GM03348 (cell line): ENCODE measurements at regions not wholly inside any gene's neighbourhood (a gene's known extent, or its start where the extent isn't known, plus 50 kb on each side); places are given as distances from the start of the nearest gene placed in this dataset.
"Not testable (repeated sequence)": the region's sequence is repeated elsewhere in the genome, so short reads cannot be mapped to it uniquely, and the experiment has no call there.

Experiments
- DNase-seq: peaks from one replicate; pipeline ENCODE4 v3.0.0; 2012; ENCODE audit warnings: low spot score

- DNase-seq: no peak
Observed at GRCh38 chr14:49106741-49107667, 479.2 kb downstream of the RPS29 start.

DNA sequence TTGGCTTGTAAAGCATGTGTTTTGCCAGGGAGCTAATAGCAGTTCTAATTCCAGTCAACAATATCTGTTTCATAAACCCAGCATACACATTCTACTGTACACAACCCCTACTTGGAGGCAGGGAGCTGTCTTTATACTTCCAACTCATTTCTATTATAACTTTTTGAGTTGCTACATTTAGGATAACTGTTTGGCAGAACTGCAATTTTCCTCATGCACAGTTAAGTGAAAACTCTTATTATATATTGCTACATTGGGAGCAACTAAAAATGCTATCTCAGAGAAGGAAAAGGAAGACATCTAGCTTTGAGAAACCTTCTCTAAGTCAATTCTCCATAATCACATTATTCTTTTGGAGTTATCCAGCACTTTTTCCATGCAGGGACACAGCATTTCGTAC, 480.2 kb downstream of the RPS29 start:
- no peak for DNase-seq

DNA sequence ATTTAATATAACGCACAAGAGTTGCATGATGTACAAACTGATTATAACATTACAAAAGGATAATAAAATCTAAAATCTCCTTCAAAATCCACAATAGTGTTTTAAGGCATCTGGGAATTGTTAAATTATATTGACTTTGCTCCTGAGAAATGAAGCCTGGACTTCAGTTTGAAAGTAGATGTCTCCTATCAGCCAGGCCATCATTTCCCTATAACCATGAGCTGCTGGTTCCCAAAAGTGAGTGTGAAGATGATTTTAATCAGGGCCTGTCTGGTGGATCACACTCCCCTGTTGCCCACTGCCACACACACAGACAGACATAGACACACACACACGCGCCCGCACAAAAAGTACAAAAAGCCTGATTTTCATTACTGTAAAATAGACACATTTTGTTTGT, 480.7 kb downstream of the RPS29 start:
- no peak for DNase-seq

DNA sequence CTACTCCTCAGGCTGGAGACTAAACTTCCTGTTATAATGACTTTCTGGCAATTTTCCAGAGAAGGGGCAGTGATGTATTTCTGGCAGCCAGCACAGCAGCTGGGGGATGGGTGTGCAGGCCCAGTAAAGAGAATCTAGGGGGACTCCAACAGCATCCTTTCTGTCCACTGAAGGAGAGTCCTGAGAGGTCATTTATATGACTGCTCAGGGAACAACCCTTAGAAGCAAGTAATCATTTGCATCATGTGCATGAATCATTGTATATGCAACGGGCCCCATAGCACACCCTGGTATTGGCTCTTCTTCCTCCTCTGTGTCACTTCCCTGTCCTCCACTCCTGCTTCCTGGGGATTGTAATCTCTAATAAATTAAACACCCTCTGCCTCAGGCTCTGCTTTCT, 493.8 kb downstream of the RPS29 start:
- DNase-seq: no peak

- no peak for DNase-seq
Observed at GRCh38 chr14:49089107-49089506, 497.1 kb downstream of the RPS29 start.

DNA sequence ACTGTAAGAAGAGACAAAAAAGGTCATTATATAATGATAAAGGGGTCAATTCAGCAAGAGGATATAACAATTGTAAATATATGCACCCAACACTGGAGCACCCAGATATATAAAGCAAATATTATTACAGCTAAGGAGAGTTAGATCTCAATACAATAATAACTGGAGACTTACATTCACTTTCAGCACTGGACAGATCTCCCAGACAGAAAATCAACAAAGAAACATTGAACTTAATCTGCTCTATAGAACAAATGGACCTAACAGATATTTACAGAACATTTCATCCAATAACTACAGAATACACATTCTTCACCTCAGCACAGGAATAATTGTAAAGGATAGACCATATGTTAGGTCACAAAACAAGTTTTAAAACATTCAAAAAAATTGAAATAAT, 512.9 kb downstream of the RPS29 start:
- not testable (repeated sequence) for DNase-seq

DNA sequence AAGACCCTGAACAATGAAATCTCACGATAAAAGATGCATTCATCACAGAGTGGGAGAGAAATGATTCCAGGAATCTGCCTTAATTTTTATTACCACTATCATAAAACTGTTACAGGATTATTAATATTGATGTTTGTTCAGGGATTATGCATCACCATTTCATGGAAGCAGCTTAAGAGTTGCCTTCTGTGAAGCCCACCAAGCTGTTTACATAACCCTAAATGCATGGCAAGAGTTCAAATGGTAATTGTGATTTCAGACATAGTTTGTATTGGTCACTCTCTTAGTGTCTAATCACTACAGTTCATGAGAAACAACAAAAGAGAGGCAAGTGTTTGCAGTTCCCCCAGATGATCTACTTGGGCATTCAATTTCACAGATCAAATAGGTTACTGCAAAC, 527.7 kb downstream of the RPS29 start:
- no peak for DNase-seq

- DNase-seq: no peak
Observed at GRCh38 chr14:49057838-49058510, 528.2 kb downstream of the RPS29 start.

DNA sequence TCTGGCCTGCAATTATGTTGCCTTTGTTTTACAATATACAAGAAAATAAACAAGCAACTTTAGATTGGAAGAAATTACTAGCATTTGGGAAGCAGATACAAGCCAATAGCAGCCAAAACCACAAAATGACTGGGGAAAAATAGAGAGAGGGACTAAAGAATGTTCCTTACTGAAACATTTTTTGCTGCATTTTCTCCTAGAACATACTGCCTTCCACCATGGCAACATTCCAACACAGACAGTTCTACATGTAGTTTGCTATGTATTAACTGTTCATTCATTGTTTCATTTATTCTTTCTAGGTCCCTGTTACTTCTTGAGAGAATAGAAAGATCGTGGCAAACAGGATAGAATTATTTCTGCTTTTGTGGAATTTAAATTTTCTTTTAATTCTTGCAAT, 530.2 kb downstream of the RPS29 start:
- DNase-seq: no peak

- DNase-seq: no peak
Observed at GRCh38 chr14:49052521-49052920, 533.7 kb downstream of the RPS29 start.

GRCh38 chr14:49051328-49052060, 534.7 kb downstream of the RPS29 start:
- no peak for DNase-seq

GRCh38 chr14:49050822-49051221, 535.4 kb downstream of the RPS29 start:
- no peak for DNase-seq

DNA sequence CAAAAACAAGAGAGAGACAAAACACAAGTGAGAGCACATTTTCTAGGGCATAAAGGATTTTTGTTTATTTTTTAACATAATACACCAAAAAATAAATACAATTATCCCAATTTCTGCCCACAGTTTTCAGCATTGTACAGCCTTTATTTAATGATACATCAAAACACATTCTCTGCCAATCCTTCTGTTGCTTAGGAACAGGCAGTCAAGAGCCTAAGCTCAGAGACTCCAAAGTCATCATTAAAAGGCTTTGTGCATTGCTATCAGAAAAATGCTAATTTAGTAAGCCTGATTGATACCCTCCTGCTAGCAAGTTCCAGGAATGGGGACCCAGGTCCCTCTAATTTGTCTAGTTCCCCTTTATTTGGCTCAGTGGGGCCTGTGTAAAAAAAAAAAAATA, 536.5 kb downstream of the RPS29 start:
- DNase-seq: no peak

- no peak for DNase-seq
Observed at GRCh38 chr14:49044981-49045380, 541.2 kb downstream of the RPS29 start.

DNA sequence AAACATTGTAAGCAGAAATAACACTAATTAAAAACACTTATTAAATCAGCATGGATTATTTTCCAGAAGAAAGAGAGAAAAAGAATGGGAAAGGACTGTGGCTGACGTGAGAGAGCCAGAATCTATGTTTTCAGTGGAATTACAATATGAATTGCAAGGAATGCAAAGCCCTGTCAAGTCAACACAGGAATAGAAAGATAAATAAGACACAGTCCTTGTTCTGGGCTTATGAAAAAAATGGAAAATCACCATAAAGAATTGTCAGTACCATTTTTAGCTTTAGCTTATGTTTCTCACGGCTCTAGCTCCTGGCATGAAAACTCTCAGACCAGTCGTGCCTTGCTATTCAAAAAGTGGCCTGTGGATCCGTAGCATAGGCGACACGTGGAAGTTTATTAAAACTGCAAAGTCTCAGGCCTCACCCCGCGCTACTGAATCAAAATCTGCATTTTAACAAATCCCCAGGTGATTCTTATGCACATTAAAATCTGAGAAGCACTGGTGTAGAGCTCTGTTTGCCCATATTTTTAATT, 549.1 kb downstream of the RPS29 start:
- DNase-seq: no peak

- DNase-seq: no peak
Observed at GRCh38 chr14:49036266-49036665, 549.9 kb downstream of the RPS29 start.

GRCh38 chr14:49033131-49033530, 553.0 kb downstream of the RPS29 start:
- DNase-seq: no peak

DNA sequence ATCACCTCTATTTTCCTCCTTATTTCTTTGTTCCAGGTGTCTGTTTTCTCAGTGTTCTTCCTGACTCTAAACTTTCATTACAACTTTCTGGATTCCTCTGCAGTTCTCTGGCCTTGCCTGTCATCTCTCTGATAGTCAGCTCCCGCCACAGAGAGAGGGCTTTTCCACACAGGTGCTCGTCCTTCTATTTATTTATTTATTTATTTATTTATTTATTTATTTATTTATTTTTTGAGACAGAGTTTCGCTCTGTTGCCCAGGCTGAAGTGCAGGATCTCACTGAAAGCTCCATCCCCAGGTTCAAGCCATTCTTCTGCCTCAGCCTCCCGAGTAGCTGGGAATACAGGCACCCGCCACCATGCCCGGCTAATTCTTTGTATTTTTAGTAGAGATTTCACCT, 554.5 kb downstream of the RPS29 start:
- not testable (repeated sequence) for DNase-seq

DNA sequence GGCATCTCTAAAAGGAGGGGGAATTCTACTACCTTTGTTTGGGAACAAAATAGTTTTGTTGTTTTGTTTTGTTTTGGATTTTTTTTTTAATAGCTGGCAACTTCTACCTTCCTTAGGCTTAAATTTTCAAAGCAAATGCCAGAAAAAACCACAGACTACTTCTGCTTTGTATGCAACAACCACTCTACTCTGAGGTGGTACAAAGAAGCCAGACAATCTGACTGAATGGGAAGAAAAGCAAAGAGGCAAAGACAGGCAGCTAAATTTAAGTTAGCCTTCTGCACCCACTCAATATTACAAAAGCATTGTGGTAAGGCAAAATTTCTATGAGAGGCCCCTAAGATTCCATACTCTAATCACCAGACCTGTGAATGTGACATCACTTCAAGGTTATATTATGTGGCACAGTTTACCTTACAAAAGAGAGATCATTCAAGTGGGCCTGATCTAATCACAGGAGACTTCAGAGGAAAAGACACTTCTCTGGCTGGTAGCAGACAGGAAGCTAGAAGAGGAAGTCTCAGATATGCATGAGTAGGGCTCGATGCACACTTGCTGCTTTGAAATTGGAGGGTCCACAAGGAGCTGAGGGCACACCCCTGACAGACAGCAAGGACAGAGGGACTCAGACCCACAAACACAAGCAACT, 566.6 kb downstream of the RPS29 start:
- no peak for DNase-seq

GRCh38 chr14:49017447-49017846, 568.7 kb downstream of the RPS29 start:
- no peak for DNase-seq

DNA sequence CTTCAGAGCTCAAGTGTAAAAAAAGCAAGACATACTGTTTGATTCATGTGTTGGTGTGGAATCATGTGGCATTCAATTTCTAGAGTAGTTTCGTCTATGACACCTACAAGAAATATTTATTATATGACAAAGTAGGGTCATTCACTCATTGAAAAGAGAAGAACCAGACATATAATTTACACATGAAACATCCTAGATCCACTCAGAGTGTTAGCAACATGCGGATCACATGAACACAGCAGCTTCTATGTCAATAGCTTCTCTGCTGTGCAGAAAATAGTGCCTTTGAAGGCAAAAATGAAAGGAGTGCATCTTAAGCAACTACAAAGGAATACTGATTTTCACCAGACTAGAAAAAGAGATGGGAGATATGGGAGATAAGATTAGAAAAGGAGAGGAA, 569.8 kb downstream of the RPS29 start:
- DNase-seq: no peak

DNA sequence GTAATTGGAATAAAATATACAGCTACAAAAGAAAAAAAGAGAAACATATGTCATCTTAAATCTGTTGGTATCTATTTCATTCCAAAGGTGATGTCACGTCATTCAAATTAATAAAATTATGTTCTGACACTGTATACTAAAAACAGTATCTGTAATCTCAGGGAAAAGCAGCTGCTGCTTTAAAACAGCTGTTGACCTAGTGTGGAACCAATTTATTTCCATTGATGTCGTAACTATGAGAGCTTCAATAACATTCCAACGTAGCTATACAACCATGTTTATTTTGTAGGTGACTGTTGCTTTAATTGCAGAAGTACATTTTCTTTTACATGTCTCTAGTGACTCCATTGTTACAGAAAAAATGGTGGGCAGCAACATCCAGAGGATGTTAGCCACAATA, 571.7 kb downstream of the RPS29 start:
- no peak for DNase-seq
